NB4 (cell line): ENCODE measurements at regions not wholly inside any gene's neighbourhood (a gene's known extent, or its start where the extent isn't known, plus 50 kb on each side); places are given as distances from the start of the nearest gene placed in this dataset.

Experiments
- CTCF ChIP-seq: IDR thresholded peaks from one replicate; pipeline ENCODE4 v1.5.1; 2012; ENCODE audit warnings: low read depth, low read length
- MYC ChIP-seq: IDR thresholded peaks from 2 replicates; pipeline ENCODE4 v1.6.1; 2011; ENCODE audit warnings: low read depth, low read length
- POLR2A ChIP-seq: IDR thresholded peaks from 2 replicates; pipeline ENCODE4 v1.6.1; 2011; ENCODE audit warnings: mild to moderate bottlenecking; ENCODE audit not compliant: insufficient read length; ENCODE audit errors: extremely low read depth

- TF ChIP-seq CTCF: no peak
- no peak for TF ChIP-seq MYC
- no peak for TF ChIP-seq POLR2A
Observed at GRCh38 chr12:68400226-68400829, 68.2 kb upstream of the MDM1 start.
